Brain microvascular endothelial cell (primary cell): ENCODE measurements at regions not wholly inside any gene's neighbourhood (a gene's known extent, or its start where the extent isn't known, plus 50 kb on each side); places are given as distances from the start of the nearest gene placed in this dataset.
A peak's percentile ranks its signal among the peaks of the same experiment; 100 is the strongest.
"Not testable (repeated sequence)": the region's sequence is repeated elsewhere in the genome, so short reads cannot be mapped to it uniquely, and the experiment has no call there.

Experiments
- DNase-seq: peaks from one replicate; pipeline ENCODE4 v3.0.0-alpha.2; 2020
- H3K27ac ChIP-seq: fragments of 250-450 bp; sonication (Bioruptor Pico); 2 replicates; pipeline ENCODE4 v1.5.1; 2020; ENCODE audit warnings: mild to moderate bottlenecking, moderate library complexity
- H3K27me3 ChIP-seq: fragments of 250-450 bp; sonication (Bioruptor Pico); replicated peaks from 2 replicates; pipeline ENCODE4 v1.5.1; 2020; ENCODE audit warnings: mild to moderate bottlenecking
- H3K36me3 ChIP-seq: fragments of 250-450 bp; sonication (Bioruptor Pico); replicated peaks from 2 replicates; pipeline ENCODE4 v1.5.1; 2020; ENCODE audit warnings: mild to moderate bottlenecking
- H3K4me3 ChIP-seq: 2 replicates; pipeline ENCODE4 v1.5.1; 2011; ENCODE audit warnings: low read depth, mild to moderate bottlenecking, control low read depth, low read length, moderate library complexity
- CTCF ChIP-seq: IDR thresholded peaks from 2 replicates; pipeline ENCODE4 v1.5.1; 2011; ENCODE audit warnings: low read depth, mild to moderate bottlenecking, moderate library complexity, low read length, control low read depth, inconsistent platforms; ENCODE audit errors: missing control alignments
- in situ Hi-C: cut with HindIII; loops from 2 replicates; pipeline ENCODE4 v1.10.0; 2017; ENCODE audit warnings: low sequenced_read_pairs, low pct_ligation_motif_present

GRCh38 chr13:50484472-50485113, 358.9 kb downstream of the DLEU7 start:
- Histone ChIP-seq H3K27ac (no peak overlapping the region), H3K27me3 (no peaks in the 10 kb centered on the region), H3K4me3 (no peak overlapping the region), H3K36me3 (no peaks in the 10 kb centered on the region)
- TF ChIP-seq CTCF = no peak
- in situ Hi-C loops = no loop called here
- peak; percentile 6 for DNase-seq

GRCh38 chr13:50485979-50486935, 357.2 kb downstream of the DLEU7 start:
- peak overlapping the region; percentile 48 for H3K27ac ChIP-seq

GRCh38 chr13:50493683-50494082, 349.8 kb downstream of the DLEU7 start:
- in situ Hi-C loops = no loop called here
- Histone ChIP-seq H3K27me3 (no peaks in the 10 kb centered on the region), H3K4me3 (no peak overlapping the region), H3K36me3 (no peaks in the 10 kb centered on the region), H3K27ac (no peak overlapping the region)
- no peak for DNase-seq
- no peak for TF ChIP-seq CTCF

More at GRCh38 chr13:50485979-50486935, 357.2 kb downstream of the DLEU7 start:
- H3K27me3 ChIP-seq = no peaks in the 10 kb centered on the region
- TF ChIP-seq CTCF = no peak
- in situ Hi-C loops = no loop called here
- no peak overlapping the region for H3K4me3 ChIP-seq
- H3K36me3 ChIP-seq = no peaks in the 10 kb centered on the region
- DNase-seq = peak; percentile 81

GRCh38 chr13:50494138-50494537, 349.4 kb downstream of the DLEU7 start:
- Histone ChIP-seq H3K4me3 (no peak overlapping the region), H3K36me3 (no peaks in the 10 kb centered on the region), H3K27me3 (no peaks in the 10 kb centered on the region), H3K27ac (no peak overlapping the region)
- TF ChIP-seq CTCF = no peak
- DNase-seq = no peak
- in situ Hi-C loops = no loop called here

GRCh38 chr13:50503212-50503611, 340.3 kb downstream of the DLEU7 start:
- H3K27me3 ChIP-seq, in situ Hi-C loops, H3K4me3 ChIP-seq, H3K27ac ChIP-seq, H3K36me3 ChIP-seq, DNase-seq: not testable (repeated sequence)

- DNase-seq = no peak
- Histone ChIP-seq H3K27ac (no peak overlapping the region), H3K27me3 (no peaks in the 10 kb centered on the region), H3K4me3 (no peak overlapping the region), H3K36me3 (no peaks in the 10 kb centered on the region)
- in situ Hi-C loops = no loop called here
- TF ChIP-seq CTCF = no peak
These were observed 334.3 kb downstream of the DLEU7 start for GRCh38 chr13:50509167-50509566.
